Colon (tissue), 2 donors: ENCODE measurements at regions not wholly inside any gene's neighbourhood (a gene's known extent, or its start where the extent isn't known, plus 50 kb on each side); places are given as distances from the start of the nearest gene placed in this dataset.
A peak's percentile ranks its signal among the peaks of the same experiment; 100 is the strongest.

ENCODE experiments used
- FAIRE-seq: peaks from 2 replicates; lab custom pipeline; 2012; peaks lifted over from hg19 to GRCh38; lab: Jason Lieb, UNC
- donor health status: control.
- donor health status: control.

- FAIRE-seq, result no peak
These were observed 128.6 kb upstream of the ARID1B start for GRCh38 chr6:156648616-156649015.

GRCh38 chr6:156647991-156648390, 129.2 kb upstream of the ARID1B start:
- no peak for FAIRE-seq

- no peak for FAIRE-seq
These were observed 129.9 kb upstream of the ARID1B start for GRCh38 chr6:156647140-156647784.

- FAIRE-seq, result no peak
These were observed 130.7 kb upstream of the ARID1B start for GRCh38 chr6:156646496-156646895.

GRCh38 chr6:156645097-156645496, 132.1 kb upstream of the ARID1B start:
- no peak for FAIRE-seq

- no peak for FAIRE-seq
These were observed 138.0 kb upstream of the ARID1B start for GRCh38 chr6:156639009-156639721.

GRCh38 chr6:156638581-156638980, 138.6 kb upstream of the ARID1B start:
- FAIRE-seq, result no peak

GRCh38 chr6:156634951-156635371, 142.2 kb upstream of the ARID1B start:
- no peak for FAIRE-seq

- FAIRE-seq, result no peak
These were observed 143.1 kb upstream of the ARID1B start for GRCh38 chr6:156634048-156634447.

- FAIRE-seq, result no peak
These were observed 143.9 kb upstream of the ARID1B start for GRCh38 chr6:156633291-156633690.

GRCh38 chr6:156630613-156631302, 146.4 kb upstream of the ARID1B start:
- FAIRE-seq, result no peak

GRCh38 chr6:156628805-156629204, 148.4 kb upstream of the ARID1B start:
- no peak for FAIRE-seq

- no peak for FAIRE-seq
These were observed 149.7 kb upstream of the ARID1B start for GRCh38 chr6:156627524-156627923.

- no peak for FAIRE-seq
These were observed 155.0 kb upstream of the ARID1B start for GRCh38 chr6:156622185-156622584.

GRCh38 chr6:156620331-156620730, 156.8 kb upstream of the ARID1B start:
- no peak for FAIRE-seq

- FAIRE-seq, result no peak
These were observed 158.5 kb upstream of the ARID1B start for GRCh38 chr6:156618600-156619205.

GRCh38 chr6:156617941-156618340, 159.2 kb upstream of the ARID1B start:
- FAIRE-seq, result no peak

GRCh38 chr6:156617376-156617775, 159.8 kb upstream of the ARID1B start:
- no peak for FAIRE-seq

- FAIRE-seq, result no peak
These were observed 160.7 kb upstream of the ARID1B start for GRCh38 chr6:156616495-156616894.

- FAIRE-seq, result no peak
These were observed 163.2 kb upstream of the ARID1B start for GRCh38 chr6:156613996-156614395.

GRCh38 chr6:156612361-156612760, 164.8 kb upstream of the ARID1B start:
- peak; percentile 10 for FAIRE-seq

- FAIRE-seq, result no peak
These were observed 175.2 kb upstream of the ARID1B start for GRCh38 chr6:156602066-156602385.
